Stomach (tissue), 4 donors: ENCODE measurements at regions not wholly inside any gene's neighbourhood (a gene's known extent, or its start where the extent isn't known, plus 50 kb on each side); places are given as distances from the start of the nearest gene placed in this dataset.

Source experiments
- CTCF ChIP-seq, 7 experiments: fragments of 450-650 bp in 4 of 7; fragments of 200-600 bp in 3 of 7; sonication (generic) in 3 of 7; IDR thresholded peaks; one replicate each; pipeline ENCODE4 v1.5.1; 2016 to 2019; ENCODE audit warnings: antibody characterized with exemption in 7 of 7, control low read depth in 2 of 7, mild to moderate bottlenecking in 1 of 7
- POLR2A ChIP-seq, 4 donors: fragments of 450-650 bp; IDR thresholded peaks; one replicate each; pipeline ENCODE4 v1.6.1; 2016; ENCODE audit warnings: antibody characterized with exemption in 4 of 4, control low read depth in 2 of 4, mild to moderate bottlenecking in 1 of 4, moderate library complexity in 1 of 4

GRCh38 chr16:55249361-55249760, 74.6 kb upstream of the IRX6 start:
- TF ChIP-seq CTCF (IDR thresholded peaks at IDR 0.05) (no peak), POLR2A (IDR thresholded peaks at IDR 0.05) (no peak)
